Large intestine (tissue), 3 donors: ENCODE measurements at regions not wholly inside any gene's neighbourhood (a gene's known extent, or its start where the extent isn't known, plus 50 kb on each side); places are given as distances from the start of the nearest gene placed in this dataset.

Experiments
- DNase-seq, 2 donors: peaks; one replicate each; pipeline versions ENCODE4 v3.0.0 to v3.0.0-alpha.2; 2013
- H3K27ac ChIP-seq: one replicate; pipeline ENCODE4 v1.5.1; 2013; ENCODE audit warnings: low read length
- H3K27me3 ChIP-seq: 2 replicates; pipeline ENCODE4 v1.6.1; 2013; ENCODE audit warnings: low read length; ENCODE audit not compliant: control insufficient read depth, insufficient read depth
- H3K36me3 ChIP-seq: 2 replicates; pipeline ENCODE4 v1.6.1; 2013; ENCODE audit warnings: low read length; ENCODE audit not compliant: control insufficient read depth, insufficient read depth
- H3K4me1 ChIP-seq: one replicate; pipeline ENCODE4 v1.6.1; 2013; ENCODE audit warnings: low read length; ENCODE audit not compliant: control insufficient read depth, insufficient read depth
- H3K4me3 ChIP-seq: one replicate; pipeline ENCODE4 v1.5.1; 2013; ENCODE audit warnings: low read length
- H3K9me3 ChIP-seq: one replicate; pipeline ENCODE4 v1.6.1; 2013; ENCODE audit warnings: mild to moderate bottlenecking, low read depth, low read length, moderate library complexity; ENCODE audit not compliant: control insufficient read depth
- WGBS: methylation state at CpG from one replicate; pipeline ENCODE4 v1.1.5; 2013; ENCODE audit warnings: low lambda C conversion rate; ENCODE audit not compliant: insufficient coverage; 5-methylcytosine and 5-hydroxymethylcytosine counted together

GRCh38 chr6:112781241-112781640 is 434.1 kb downstream of the RFPL4B start:
- peak; percentile 4 to 5 for DNase-seq
- no peak overlapping the region for H3K27ac ChIP-seq
- H3K27me3 ChIP-seq, result no peaks in the 10 kb centered on the region
- H3K36me3 ChIP-seq, result no peaks in the 10 kb centered on the region
- WGBS, result no CpG with 5 or more reads among the region's 2 CpGs
- H3K4me3 ChIP-seq, result no peak overlapping the region
- H3K9me3 ChIP-seq, result no peaks in the 10 kb centered on the region
- no peaks in the 10 kb centered on the region for H3K4me1 ChIP-seq

- Histone ChIP-seq H3K36me3 (no peaks in the 10 kb centered on the region), H3K9me3 (no peaks in the 10 kb centered on the region), H3K4me3 (no peak overlapping the region), H3K27ac (no peak overlapping the region), H3K27me3 (no peaks in the 10 kb centered on the region), H3K4me1 (no peaks in the 10 kb centered on the region)
- no peak for DNase-seq
- WGBS, result 90% methylated on average over 2 of the region's 2 CpGs
These were observed 438.3 kb downstream of the RFPL4B start for GRCh38 chr6:112785408-112785807.

GRCh38 chr6:112786801-112787200 is 439.7 kb downstream of the RFPL4B start:
- H3K4me3 ChIP-seq, result no peak overlapping the region
- no peaks in the 10 kb centered on the region for H3K36me3 ChIP-seq
- no peaks in the 10 kb centered on the region for H3K27me3 ChIP-seq
- H3K4me1 ChIP-seq, result no peaks in the 10 kb centered on the region
- 95% methylated on average over 2 of the region's 2 CpGs for WGBS
- DNase-seq, result no peak
- no peak overlapping the region for H3K27ac ChIP-seq
- H3K9me3 ChIP-seq, result no peaks in the 10 kb centered on the region

- 84% methylated on average over 5 of the region's 6 CpGs for WGBS
- H3K4me1 ChIP-seq, result no peaks in the 10 kb centered on the region
- no peak overlapping the region for H3K27ac ChIP-seq
- no peaks in the 10 kb centered on the region for H3K9me3 ChIP-seq
- DNase-seq, result no peak
- H3K27me3 ChIP-seq, result no peaks in the 10 kb centered on the region
- H3K36me3 ChIP-seq, result no peaks in the 10 kb centered on the region
- no peak overlapping the region for H3K4me3 ChIP-seq
These were observed 440.2 kb downstream of the RFPL4B start for GRCh38 chr6:112787371-112787770.

- no peak overlapping the region for H3K4me3 ChIP-seq
- 80% methylated on average over 1 of the region's 1 CpG for WGBS
- no peaks in the 10 kb centered on the region for H3K4me1 ChIP-seq
- no peaks in the 10 kb centered on the region for H3K27me3 ChIP-seq
- H3K27ac ChIP-seq, result no peak overlapping the region
- no peak for DNase-seq
- peaks cover 4% of the 10 kb centered on the region for H3K9me3 ChIP-seq
- H3K36me3 ChIP-seq, result no peaks in the 10 kb centered on the region
These were observed 448.2 kb downstream of the RFPL4B start for GRCh38 chr6:112795316-112795715.

GRCh38 chr6:112796712-112797111 is 449.6 kb downstream of the RFPL4B start:
- Histone ChIP-seq H3K4me1 (no peaks in the 10 kb centered on the region), H3K27ac (no peak overlapping the region), H3K4me3 (no peak overlapping the region), H3K9me3 (peaks cover 4% of the 10 kb centered on the region), H3K27me3 (no peaks in the 10 kb centered on the region), H3K36me3 (no peaks in the 10 kb centered on the region)
- 83% methylated on average over 1 of the region's 1 CpG for WGBS
- no peak for DNase-seq

GRCh38 chr6:112799889-112800288 is 452.8 kb downstream of the RFPL4B start:
- WGBS, result 86% methylated on average over 1 of the region's 1 CpG
- H3K4me1 ChIP-seq, result no peaks in the 10 kb centered on the region
- H3K9me3 ChIP-seq, result no peaks in the 10 kb centered on the region
- no peak for DNase-seq
- no peak overlapping the region for H3K27ac ChIP-seq
- H3K27me3 ChIP-seq, result no peaks in the 10 kb centered on the region
- H3K4me3 ChIP-seq, result no peak overlapping the region
- H3K36me3 ChIP-seq, result no peaks in the 10 kb centered on the region

- no peak overlapping the region for H3K4me3 ChIP-seq
- no CpG with 5 or more reads among the region's 1 CpG for WGBS
These were observed 453.3 kb downstream of the RFPL4B start for GRCh38 chr6:112800439-112800838.

GRCh38 chr6:112800916-112801315 is 453.8 kb downstream of the RFPL4B start:
- Histone ChIP-seq H3K36me3 (no peaks in the 10 kb centered on the region), H3K4me1 (no peaks in the 10 kb centered on the region)
- WGBS, result 100% methylated on average over 1 of the region's 1 CpG

More at GRCh38 chr6:112800439-112800838, 453.3 kb downstream of the RFPL4B start:
- Histone ChIP-seq H3K4me1 (no peaks in the 10 kb centered on the region), H3K36me3 (no peaks in the 10 kb centered on the region), H3K9me3 (no peaks in the 10 kb centered on the region), H3K27ac (no peak overlapping the region), H3K27me3 (no peaks in the 10 kb centered on the region)
- DNase-seq, result no peak

GRCh38 chr6:112801468-112802080 is 454.4 kb downstream of the RFPL4B start:
- no peaks in the 10 kb centered on the region for H3K27me3 ChIP-seq
- no peaks in the 10 kb centered on the region for H3K36me3 ChIP-seq
- H3K27ac ChIP-seq, result no peak overlapping the region
- no peaks in the 10 kb centered on the region for H3K9me3 ChIP-seq
- H3K4me1 ChIP-seq, result no peaks in the 10 kb centered on the region
- no peak for DNase-seq
- no peak overlapping the region for H3K4me3 ChIP-seq
- 100% methylated on average over 1 of the region's 3 CpGs for WGBS

More at GRCh38 chr6:112800916-112801315, 453.8 kb downstream of the RFPL4B start:
- Histone ChIP-seq H3K27ac (no peak overlapping the region), H3K27me3 (no peaks in the 10 kb centered on the region), H3K4me3 (no peak overlapping the region), H3K9me3 (no peaks in the 10 kb centered on the region)
- no peak for DNase-seq

- WGBS, result 88% methylated on average over 1 of the region's 1 CpG
- H3K36me3 ChIP-seq, result no peaks in the 10 kb centered on the region
These were observed 455.0 kb downstream of the RFPL4B start for GRCh38 chr6:112802144-112802543.

More at GRCh38 chr6:112802144-112802543, 455.0 kb downstream of the RFPL4B start:
- no peak overlapping the region for H3K4me3 ChIP-seq
- H3K4me1 ChIP-seq, result no peaks in the 10 kb centered on the region
- H3K27ac ChIP-seq, result no peak overlapping the region
- H3K9me3 ChIP-seq, result no peaks in the 10 kb centered on the region
- H3K27me3 ChIP-seq, result no peaks in the 10 kb centered on the region
- DNase-seq, result peak; percentile 5 to 9
